ENCODE measurements at regions not wholly inside any gene's neighbourhood (a gene's known extent, or its start where the extent isn't known, plus 50 kb on each side); places are given as distances from the start of the nearest gene placed in this dataset.
"Not testable (repeated sequence)": the region's sequence is repeated elsewhere in the genome, so short reads cannot be mapped to it uniquely, and the experiment has no call there.

DNA sequence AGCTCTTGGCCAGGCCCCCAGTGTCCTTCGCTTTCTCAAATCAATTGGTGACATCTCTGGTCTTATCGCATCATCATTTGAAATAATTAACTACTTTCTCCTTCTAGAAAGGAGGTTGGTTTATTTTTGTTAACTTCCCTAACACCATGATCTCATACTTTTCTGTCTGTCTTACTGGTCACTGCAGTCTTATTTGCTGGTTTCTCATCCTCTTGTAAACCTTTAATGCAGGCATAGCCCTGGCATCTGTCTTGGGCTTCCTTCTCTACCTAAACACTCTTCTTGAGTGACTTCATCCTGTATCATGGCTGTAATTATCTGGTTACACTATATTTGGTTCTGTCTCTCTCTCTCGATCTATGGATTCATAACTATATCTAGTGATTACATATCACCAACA is 152.8 kb downstream of the CYSLTR2 start:
- DNase-seq (ENCODE audit: low read depth, low spot score) = no peak

GRCh38 chr13:48808683-48809082 is 155.0 kb downstream of the CYSLTR2 start:
- no peak for DNase-seq (ENCODE audit: low read depth, low spot score)

GRCh38 chr13:48810013-48810412 is 156.3 kb downstream of the CYSLTR2 start:
- no peak for DNase-seq (ENCODE audit: low read depth, low spot score)

DNA sequence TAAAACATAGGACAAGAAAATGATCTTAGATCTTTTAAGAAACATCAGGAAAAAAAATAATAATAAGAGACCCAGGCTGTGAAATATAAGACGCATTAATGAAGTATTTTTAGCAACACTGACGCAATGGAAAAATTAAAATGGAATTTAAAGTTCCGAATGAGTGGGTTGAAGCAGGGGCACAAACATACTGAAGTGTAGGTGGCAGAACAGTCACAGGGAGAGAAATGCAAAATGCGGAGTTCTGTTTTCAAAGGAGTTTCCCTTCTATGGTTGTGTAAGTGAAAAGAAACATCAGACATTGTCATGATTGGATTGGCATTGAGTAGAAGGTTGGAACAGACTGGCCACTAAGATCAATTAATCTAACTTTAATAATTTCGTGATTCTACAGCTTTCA is 159.8 kb downstream of the CYSLTR2 start:
- no peak for DNase-seq (ENCODE audit: low read depth, low spot score)

GRCh38 chr13:48816700-48817099 is 159.0 kb upstream of the FNDC3A start:
- no peak for DNase-seq (ENCODE audit: low read depth, low spot score)

GRCh38 chr13:48817166-48817802 is 158.4 kb upstream of the FNDC3A start:
- DNase-seq (ENCODE audit: low read depth, low spot score) = no peak

DNA sequence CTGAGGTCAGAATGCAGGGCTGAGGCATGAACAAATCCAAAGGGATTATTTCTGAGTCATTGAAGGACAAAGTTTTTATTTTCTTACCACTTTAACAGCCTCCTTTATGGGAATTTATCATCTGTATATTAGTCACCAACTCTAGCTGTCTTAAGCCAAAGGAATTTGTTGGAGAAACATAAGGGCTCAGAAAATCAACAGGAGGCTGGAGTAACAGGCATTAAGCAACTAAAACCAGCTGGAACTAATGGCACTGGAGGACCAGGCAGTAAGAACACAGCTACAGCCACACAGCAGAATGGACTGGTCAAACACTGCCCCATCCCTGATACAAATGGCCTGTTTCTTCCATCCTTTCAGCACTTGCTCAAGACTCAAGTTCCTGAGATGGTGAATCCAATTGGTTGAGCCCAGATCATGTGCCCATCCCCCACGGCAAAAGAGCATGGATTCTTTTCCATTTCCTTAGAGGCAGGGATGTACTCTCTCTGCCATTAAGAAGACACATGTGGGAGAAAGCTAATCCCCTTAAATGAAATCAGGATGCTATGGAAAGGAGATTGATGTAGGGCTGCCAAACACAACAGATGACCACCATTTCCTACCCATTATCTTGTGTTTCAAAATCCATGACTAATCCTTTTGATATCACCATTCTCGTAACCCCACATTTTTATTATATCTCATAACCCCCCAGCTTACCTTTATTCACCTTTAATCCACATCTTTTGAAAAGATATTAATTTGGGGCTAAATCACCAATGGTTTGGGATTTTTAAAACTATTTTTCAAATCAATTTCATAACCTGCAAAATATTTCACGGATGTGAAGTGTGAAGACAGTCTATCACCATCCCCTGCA is 157.0 kb upstream of the FNDC3A start:
- DNase-seq (ENCODE audit: low read depth, low spot score) = no peak

DNA sequence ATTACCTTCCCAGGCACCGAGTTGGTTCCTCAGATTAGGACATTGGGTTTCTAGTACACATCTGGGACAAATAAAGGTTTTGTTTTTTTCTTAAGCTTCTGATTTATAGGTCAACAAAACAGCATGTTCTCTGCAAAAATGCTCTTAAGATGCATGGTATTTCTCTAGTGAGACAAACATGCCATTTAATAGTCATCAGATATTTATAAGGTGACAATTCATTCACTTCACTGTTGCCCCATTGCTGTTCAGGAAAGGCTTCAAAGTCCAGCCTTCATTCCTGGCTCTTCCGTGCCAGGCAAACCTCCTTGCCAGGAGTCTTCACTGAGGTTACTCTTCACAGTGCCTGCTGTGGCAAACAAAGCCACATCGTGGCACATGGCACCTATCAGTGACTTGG is 156.3 kb upstream of the FNDC3A start:
- DNase-seq (ENCODE audit: low read depth, low spot score) = no peak

- no peak for DNase-seq (ENCODE audit: low read depth, low spot score)
Observed at GRCh38 chr13:48819899-48820298, 155.8 kb upstream of the FNDC3A start.

- DNase-seq (ENCODE audit: low read depth, low spot score) = not testable (repeated sequence)
Observed at GRCh38 chr13:48823526-48823925, 152.2 kb upstream of the FNDC3A start.

- DNase-seq (ENCODE audit: low read depth, low spot score) = no peak
Observed at GRCh38 chr13:48826039-48826438, 149.7 kb upstream of the FNDC3A start.

DNA sequence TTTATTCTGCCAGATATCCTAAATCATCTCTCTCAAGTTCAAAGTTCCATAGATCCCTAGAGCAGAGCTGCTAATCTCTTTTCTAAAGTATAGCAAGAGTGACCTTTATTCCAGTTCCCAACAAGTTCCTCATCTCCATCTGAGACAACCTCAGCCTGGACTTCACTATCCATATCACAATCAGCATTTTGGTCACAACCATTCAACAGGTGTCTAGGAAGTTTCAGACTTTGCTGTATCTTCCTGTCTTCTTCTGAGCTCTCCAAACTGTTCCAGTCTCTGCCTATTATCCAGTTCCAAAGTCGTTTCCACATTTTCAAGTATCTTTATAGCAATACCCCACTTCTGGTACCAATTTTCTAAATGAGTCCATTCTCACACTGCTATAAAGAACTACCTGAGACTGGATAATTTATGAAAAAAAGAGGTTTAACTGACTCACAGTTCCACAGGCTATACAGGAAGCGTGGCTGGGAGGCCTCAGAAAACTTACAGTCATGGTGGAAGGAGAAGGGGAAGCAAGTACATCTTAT is 148.7 kb upstream of the FNDC3A start:
- DNase-seq (ENCODE audit: low read depth, low spot score) = not testable (repeated sequence)

- no peak for DNase-seq (ENCODE audit: low read depth, low spot score)
Observed at GRCh38 chr13:48827709-48828108, 148.0 kb upstream of the FNDC3A start.

DNA sequence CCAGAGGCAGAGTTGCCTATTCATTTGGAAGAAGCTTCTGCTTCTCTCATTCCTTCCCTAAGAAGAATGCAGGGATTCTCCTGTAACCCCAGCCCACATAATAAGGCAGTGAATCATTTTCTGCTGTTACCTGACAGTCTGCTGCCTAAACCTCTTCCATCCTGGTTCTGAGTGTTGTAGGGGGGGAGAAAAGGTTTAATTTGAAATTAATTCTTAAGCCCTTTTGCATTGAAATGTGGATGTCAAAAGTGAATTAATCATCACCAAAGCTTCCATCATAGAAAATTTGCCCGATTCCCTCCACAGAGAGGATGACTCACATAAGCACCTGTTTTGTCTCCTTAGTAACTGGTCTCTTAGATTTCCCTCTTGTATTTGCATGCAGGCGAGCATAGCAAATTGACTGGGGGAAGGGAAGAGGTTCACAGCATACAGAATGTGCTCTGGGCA is 146.7 kb upstream of the FNDC3A start:
- no peak for DNase-seq (ENCODE audit: low read depth, low spot score)

- DNase-seq (ENCODE audit: low read depth, low spot score) = no peak
Observed at GRCh38 chr13:48829536-48829935, 146.2 kb upstream of the FNDC3A start.

DNA sequence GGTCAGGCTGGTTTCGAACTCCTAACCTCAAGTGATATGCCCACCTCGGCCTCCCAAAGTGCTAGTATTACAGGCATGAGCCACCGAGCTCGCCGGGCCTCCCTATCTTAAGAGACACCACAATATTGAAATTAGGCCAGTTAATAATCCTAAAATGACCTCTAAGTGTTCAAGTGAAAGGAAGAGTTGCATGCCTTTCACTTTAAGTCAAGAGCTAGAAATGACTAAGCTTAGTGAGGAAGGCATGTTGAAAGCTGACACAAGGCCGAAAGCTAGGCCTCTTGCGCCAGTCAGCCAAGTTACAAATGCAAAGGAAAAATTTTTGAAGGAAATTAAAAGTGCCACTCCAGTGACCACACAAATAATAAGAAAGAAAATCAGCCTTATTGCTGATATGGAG is 144.5 kb upstream of the FNDC3A start:
- no peak for DNase-seq (ENCODE audit: low read depth, low spot score)

GRCh38 chr13:48833412-48833811 is 142.3 kb upstream of the FNDC3A start:
- no peak for DNase-seq (ENCODE audit: low read depth, low spot score)

GRCh38 chr13:48835326-48835725 is 140.4 kb upstream of the FNDC3A start:
- DNase-seq (ENCODE audit: low read depth, low spot score) = not testable (repeated sequence)

DNA sequence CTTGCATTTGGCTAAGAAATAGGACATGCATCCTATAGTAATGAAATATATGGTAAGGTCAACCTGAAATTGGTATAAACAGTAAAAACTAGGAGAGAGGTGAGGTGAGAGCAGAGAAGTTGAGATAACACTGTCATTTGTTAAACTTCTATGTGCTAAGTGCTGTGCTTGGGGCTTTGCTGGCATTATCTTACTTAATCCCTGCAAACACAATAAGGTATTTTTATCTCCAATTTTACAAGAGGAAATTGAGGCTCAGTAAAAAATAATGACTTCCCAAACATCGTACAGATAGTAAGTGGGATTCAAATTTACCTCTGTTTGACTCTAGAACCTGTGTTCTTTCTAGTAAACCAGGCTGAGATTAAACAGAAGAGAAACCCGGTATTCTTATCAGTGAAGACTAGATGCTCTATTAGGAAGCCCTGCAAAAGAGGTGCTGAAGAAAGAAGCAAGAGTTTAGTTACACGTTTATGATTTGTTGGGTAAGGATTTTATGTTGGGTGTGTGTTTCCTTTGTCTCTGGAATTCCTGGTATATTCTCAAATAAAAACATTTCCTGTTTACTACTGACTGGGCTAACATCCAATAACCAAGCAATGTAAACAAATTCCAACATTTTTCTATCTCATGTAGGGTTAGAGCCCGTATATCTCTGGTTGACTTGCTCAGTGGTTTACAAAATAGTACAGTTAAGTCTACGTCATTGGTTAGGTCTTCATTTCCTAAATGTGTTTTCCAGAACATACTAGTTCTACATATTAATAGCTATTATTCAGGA is 137.3 kb upstream of the FNDC3A start:
- peak; percentile 29 for DNase-seq (ENCODE audit: low read depth, low spot score)

GRCh38 chr13:48839171-48839570 is 136.5 kb upstream of the FNDC3A start:
- peak; percentile 35 for DNase-seq (ENCODE audit: low read depth, low spot score)

- DNase-seq (ENCODE audit: low read depth, low spot score) = no peak
Observed at GRCh38 chr13:48840366-48840765, 135.3 kb upstream of the FNDC3A start.

DNA sequence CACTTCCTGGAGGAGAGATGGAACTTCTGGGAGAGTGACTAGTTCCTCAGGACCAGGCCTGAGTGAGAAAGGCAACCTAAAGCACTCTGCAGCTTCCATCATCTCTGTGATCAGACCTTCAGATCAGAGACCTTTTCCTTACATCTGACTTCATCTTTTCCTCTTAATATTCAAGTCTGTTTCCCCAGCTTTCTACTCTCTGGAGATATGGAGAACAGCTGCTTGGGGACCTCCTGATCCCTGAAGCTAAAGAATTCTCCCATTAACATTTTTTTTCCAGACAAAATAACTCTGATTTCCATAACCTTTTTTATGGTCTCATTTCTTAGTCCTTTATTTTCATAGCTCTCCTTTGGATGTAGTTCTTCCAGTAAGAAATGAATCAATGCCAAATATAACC is 133.4 kb upstream of the FNDC3A start:
- peak; percentile 67 for DNase-seq (ENCODE audit: low read depth, low spot score)
